Tibial nerve (tissue), 4 donors: ENCODE measurements at regions not wholly inside any gene's neighbourhood (a gene's known extent, or its start where the extent isn't known, plus 50 kb on each side); places are given as distances from the start of the nearest gene placed in this dataset.

Source experiments
- DNase-seq, 2 donors: peaks; one replicate each; pipeline ENCODE4 v3.0.0-alpha.2; 2019; ENCODE audit warnings: low spot score in 2 of 2
- H3K27ac ChIP-seq, 4 donors: fragments of 200-600 bp; sonication (generic) in 3 of 4; one replicate each; pipeline ENCODE4 v1.5.1; 2017 to 2019; ENCODE audit warnings: mild to moderate bottlenecking in 1 of 4
- H3K27me3 ChIP-seq, 2 donors: fragments of 200-600 bp; sonication (generic) in 1 of 2; one replicate each; pipeline versions ENCODE4 v1.5.1 to v1.6.0; 2017 to 2019
- H3K36me3 ChIP-seq, 3 donors: fragments of 200-600 bp; sonication (generic); one replicate each; pipeline ENCODE4 v1.5.1; 2018 to 2019
- H3K4me1 ChIP-seq, 4 donors: fragments of 200-600 bp; sonication (generic) in 3 of 4; one replicate each; pipeline ENCODE4 v1.5.1; 2017 to 2019
- H3K4me3 ChIP-seq, 4 donors: fragments of 200-600 bp; sonication (generic) in 3 of 4; one replicate each; pipeline ENCODE4 v1.5.1; 2017 to 2019; ENCODE audit warnings: mild to moderate bottlenecking in 1 of 4, moderate library complexity in 1 of 4
- H3K9me3 ChIP-seq, 4 donors: fragments of 200-600 bp; sonication (generic) in 3 of 4; one replicate each; pipeline ENCODE4 v1.5.1; 2017 to 2019
- CTCF ChIP-seq, 5 experiments: fragments of 200-600 bp in 3 of 5; fragments of 450-650 bp in 2 of 5; sonication (generic) in 3 of 5; IDR thresholded peaks; one replicate each; pipeline ENCODE4 v1.5.1; 2016 to 2019; ENCODE audit warnings: antibody characterized with exemption in 5 of 5, mild to moderate bottlenecking in 3 of 5, moderate library complexity in 2 of 5
- EP300 ChIP-seq, 2 donors: sonication (generic); formaldehyde crosslinking; IDR thresholded peaks; one replicate each; pipeline ENCODE4 v1.6.1; 2017; ENCODE audit warnings: antibody characterized with exemption in 2 of 2, mild to moderate bottlenecking in 1 of 2
- POLR2A ChIP-seq, 2 donors: fragments of 450-650 bp; IDR thresholded peaks; one replicate each; pipeline ENCODE4 v1.6.1; 2017; ENCODE audit warnings: antibody characterized with exemption in 2 of 2, mild to moderate bottlenecking in 2 of 2, moderate library complexity in 2 of 2
- WGBS, 2 donors: methylation state at CpG; one replicate each; pipeline ENCODE4 v1.1.5; 2018; 5-methylcytosine and 5-hydroxymethylcytosine counted together

GRCh38 chr18:24629921-24630320 lies 169.5 kb downstream of the HRH4 start:
- no peak for DNase-seq
- no peak overlapping the region for H3K27ac ChIP-seq
- H3K4me3 ChIP-seq: no peak overlapping the region
- H3K4me1 ChIP-seq: peaks cover 0 to 6% (median 0%) of the 10 kb centered on the region in 4 donors
- WGBS, 2 donors: 62 to 64% methylated on average over 3 of the region's 3 CpGs
- no peaks in the 10 kb centered on the region for H3K9me3 ChIP-seq
- TF ChIP-seq CTCF (IDR thresholded peaks at IDR 0.05) (no peak), EP300 (IDR thresholded peaks at IDR 0.05) (no peak), POLR2A (IDR thresholded peaks at IDR 0.05) (no peak)
- H3K36me3 ChIP-seq: no peaks in the 10 kb centered on the region
- H3K27me3 ChIP-seq: no peaks in the 10 kb centered on the region

DNA sequence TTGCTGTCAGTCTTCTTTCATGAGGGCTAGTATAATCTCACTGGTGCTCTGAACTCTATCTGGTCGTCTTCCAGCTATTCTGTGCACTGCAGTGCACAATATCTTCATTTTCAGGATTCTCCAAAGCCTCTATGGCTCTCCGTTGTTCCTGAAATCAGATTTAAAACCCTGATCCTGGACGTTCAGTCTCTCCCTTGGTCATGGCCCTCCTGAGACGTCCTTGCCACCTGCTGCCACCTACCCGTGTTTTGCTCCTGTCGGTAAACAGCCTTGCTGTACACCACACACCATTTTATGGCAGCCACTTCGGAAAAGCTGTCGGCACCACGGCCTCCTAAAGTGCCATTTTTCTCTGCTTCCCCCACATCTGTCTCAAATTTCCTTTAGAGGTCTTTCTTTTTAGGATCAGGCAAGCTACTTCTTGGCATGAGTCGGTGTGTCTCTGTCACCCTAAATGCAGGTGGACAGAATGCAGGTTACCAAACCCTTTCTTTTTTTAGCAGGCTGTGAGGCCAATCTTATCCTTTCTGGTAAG lies 170.0 kb downstream of the HRH4 start:
- no peaks in the 10 kb centered on the region for H3K36me3 ChIP-seq
- H3K4me3 ChIP-seq: no peak overlapping the region
- H3K27me3 ChIP-seq: no peaks in the 10 kb centered on the region
- WGBS, 2 donors: 51 to 62% methylated on average over 10 of the region's 10 CpGs
- DNase-seq: no peak
- no peaks in the 10 kb centered on the region for H3K9me3 ChIP-seq
- TF ChIP-seq CTCF (IDR thresholded peaks at IDR 0.05): no peak
- TF ChIP-seq POLR2A (IDR thresholded peaks at IDR 0.05): no peak
- no peak for TF ChIP-seq EP300 (IDR thresholded peaks at IDR 0.05)
- H3K4me1 ChIP-seq: peaks cover 0 to 6% (median 0%) of the 10 kb centered on the region in 4 donors
- no peak overlapping the region for H3K27ac ChIP-seq

DNA sequence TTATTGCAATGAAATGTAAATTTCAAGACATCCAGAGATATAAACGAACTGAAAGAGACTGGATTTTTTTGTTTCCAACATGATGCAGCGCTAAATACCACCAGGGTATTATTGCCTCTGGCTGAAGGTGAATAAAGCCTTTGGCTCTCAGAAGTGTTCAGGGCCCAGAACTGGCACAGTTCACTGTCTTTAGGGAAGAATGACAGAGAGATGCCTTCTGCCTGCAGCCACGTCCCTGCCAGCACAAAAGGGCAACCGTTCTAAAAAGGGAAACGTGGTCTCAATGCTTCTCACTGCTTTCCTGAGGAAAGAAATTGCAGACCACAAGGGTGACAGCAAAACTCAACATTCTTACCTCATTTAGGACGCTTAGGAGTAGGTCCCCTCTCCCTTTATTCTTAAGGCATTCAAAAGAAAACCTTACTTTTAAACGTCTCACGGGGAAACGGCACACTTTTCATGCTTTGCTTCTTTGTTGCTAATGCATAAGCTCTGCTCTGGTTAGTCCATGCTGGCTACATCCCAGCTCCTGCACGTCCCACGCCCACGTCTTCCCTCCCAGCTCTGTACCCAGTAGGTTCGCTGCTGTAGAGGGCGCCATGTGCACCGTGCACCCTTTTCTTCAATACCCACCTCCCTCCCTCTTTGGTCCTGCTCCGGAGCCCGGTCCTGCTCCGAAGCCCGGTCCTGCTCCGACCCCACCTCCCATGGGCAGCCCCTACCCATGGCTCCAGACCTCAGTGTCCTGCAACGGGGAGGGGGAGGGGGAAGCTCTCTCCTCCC lies 171.0 kb downstream of the HRH4 start:
- Histone ChIP-seq H3K4me3 (no peak overlapping the region), H3K36me3 (no peaks in the 10 kb centered on the region), H3K9me3 (no peaks in the 10 kb centered on the region), H3K4me1 (peaks cover 0 to 6% (median 0%) of the 10 kb centered on the region in 4 donors), H3K27ac (no peak overlapping the region), H3K27me3 (no peaks in the 10 kb centered on the region)
- DNase-seq: no peak
- 32 to 44% methylated on average over 21 of the region's 21 CpGs for WGBS, 2 donors
- no peak for TF ChIP-seq CTCF (IDR thresholded peaks at IDR 0.05)
- TF ChIP-seq EP300 (IDR thresholded peaks at IDR 0.05): no peak
- no peak for TF ChIP-seq POLR2A (IDR thresholded peaks at IDR 0.05)

DNA sequence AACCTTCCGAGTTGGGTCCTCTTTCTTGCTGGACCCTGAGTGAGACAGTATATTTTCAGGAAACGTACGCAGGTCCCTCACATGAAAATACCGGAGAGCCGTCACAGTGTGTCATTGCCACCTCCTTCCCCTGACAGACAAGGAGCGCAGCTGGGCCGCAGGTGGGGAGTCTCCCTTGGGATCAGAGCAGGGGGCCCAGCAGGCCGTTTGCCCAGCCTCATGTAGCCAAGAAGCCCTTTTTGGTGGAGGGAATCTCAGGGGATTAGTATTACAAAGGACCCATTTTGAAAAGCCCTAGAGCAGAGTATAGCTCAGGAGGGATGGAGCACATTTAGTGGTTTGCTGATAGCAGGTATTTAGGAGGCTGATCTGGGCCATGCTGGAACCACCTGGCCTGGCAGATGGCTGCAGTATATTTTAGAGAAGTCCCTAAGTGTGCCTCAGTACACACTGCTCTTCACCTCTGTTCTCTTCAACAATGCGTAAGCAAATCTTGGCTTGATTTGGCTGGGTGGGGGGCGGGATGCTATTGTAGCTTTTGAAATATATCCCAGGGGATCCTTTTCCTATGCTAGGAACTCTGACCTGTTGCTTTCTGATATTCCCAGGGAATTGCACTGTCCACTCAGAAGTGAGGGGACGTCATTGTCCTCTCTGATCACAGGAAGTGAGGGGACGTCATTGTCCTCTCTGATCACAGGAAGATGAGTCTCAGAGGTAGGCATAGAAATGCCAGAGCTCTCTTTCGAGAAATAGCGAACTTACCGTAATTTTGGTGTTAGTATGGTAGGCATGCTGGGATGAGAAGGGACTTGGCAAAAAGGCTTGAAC lies 171.9 kb downstream of the HRH4 start:
- H3K27me3 ChIP-seq: no peaks in the 10 kb centered on the region
- peaks cover 0 to 6% (median 0%) of the 10 kb centered on the region in 4 donors for H3K4me1 ChIP-seq
- H3K9me3 ChIP-seq: no peaks in the 10 kb centered on the region
- 79 to 85% methylated on average over 15 of the region's 15 CpGs for WGBS, 2 donors
- no peak overlapping the region for H3K27ac ChIP-seq
- DNase-seq: no peak
- no peak overlapping the region for H3K4me3 ChIP-seq
- TF ChIP-seq CTCF (IDR thresholded peaks at IDR 0.05) (no peak), EP300 (IDR thresholded peaks at IDR 0.05) (no peak), POLR2A (IDR thresholded peaks at IDR 0.05) (no peak)
- H3K36me3 ChIP-seq: no peaks in the 10 kb centered on the region

DNA sequence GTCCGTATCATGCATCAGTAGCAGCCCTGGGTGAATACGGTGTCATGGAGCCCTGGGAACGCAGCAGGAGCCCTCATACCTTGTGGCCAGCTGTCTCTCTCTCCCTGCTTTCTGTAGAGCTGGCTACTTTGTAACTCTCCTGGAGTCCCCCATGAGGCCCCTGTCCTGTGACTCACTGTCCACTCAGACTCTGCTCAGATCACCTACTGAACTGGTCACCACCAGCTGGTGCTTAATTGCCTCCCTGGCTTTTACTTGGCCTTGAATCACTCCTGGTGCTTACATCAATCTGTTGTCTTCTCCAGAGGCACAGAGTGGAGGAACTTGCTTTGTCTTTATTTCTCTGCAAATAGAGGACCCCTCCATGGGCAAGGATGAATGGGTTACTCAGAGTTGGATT lies 172.7 kb downstream of the HRH4 start:
- no peak for TF ChIP-seq CTCF (IDR thresholded peaks at IDR 0.05)
- no peak for TF ChIP-seq POLR2A (IDR thresholded peaks at IDR 0.05)
- TF ChIP-seq EP300 (IDR thresholded peaks at IDR 0.05): no peak
- Histone ChIP-seq H3K27ac (no peak overlapping the region), H3K36me3 (no peaks in the 10 kb centered on the region), H3K9me3 (no peaks in the 10 kb centered on the region), H3K27me3 (no peaks in the 10 kb centered on the region), H3K4me1 (peaks cover 0 to 6% (median 0%) of the 10 kb centered on the region in 4 donors), H3K4me3 (no peak overlapping the region)
- 88 to 100% methylated on average over 3 of the region's 3 CpGs for WGBS, 2 donors
- no peak for DNase-seq
